SK-N-SH (cell line): ENCODE measurements at regions not wholly inside any gene's neighbourhood (a gene's known extent, or its start where the extent isn't known, plus 50 kb on each side); places are given as distances from the start of the nearest gene placed in this dataset.

Experiments
- CTCF ChIA-PET: fragments of 300-600, 350-600 bp; formaldehyde crosslinking; extraction: SDS; loops from one replicate; lab custom pipeline; 2021; lab: Yijun Ruan, JAX
- POLR2A ChIA-PET: fragments of 350-600 bp; sonication (Branson Sonifier 250); formaldehyde crosslinking; extraction: SDS; loops from one replicate; lab custom pipeline; 2020; ENCODE audit warnings: antibody characterized with exemption, inconsistent platforms; lab: Yijun Ruan, JAX
- DNase-seq: peaks from one replicate; pipeline ENCODE4 v3.0.0; 2012
- H2AFZ ChIP-seq: fragments of 200-600 bp; sonication (generic); 2 replicates; pipeline ENCODE4 v1.8.1; 2016; ENCODE audit warnings: antibody characterized with exemption, mild to moderate bottlenecking, low read depth
- H3F3A ChIP-seq: fragments of 200-600 bp; sonication (generic); replicated peaks from 2 replicates; pipeline ENCODE3; 2016; ENCODE audit warnings: antibody characterized with exemption, mild to moderate bottlenecking; ENCODE audit not compliant: insufficient read depth
- H3K27ac ChIP-seq, 2 experiments: fragments of 200-500 bp in 1 of 2; fragments of 200-600 bp in 1 of 2; sonication (Bioruptor generic) in 1 of 2; sonication (generic), shearing (Covaris generic) in 1 of 2; 2 replicates each; pipeline versions ENCODE4 v1.5.1 to v1.6.1; 2014 to 2016; ENCODE audit warnings: low read depth in 2 of 2, inconsistent platforms in 1 of 2, low read length in 1 of 2, mild to moderate bottlenecking in 1 of 2, mixed read lengths in 1 of 2
- H3K27me3 ChIP-seq: fragments of 200-600 bp; sonication (generic), shearing (Covaris generic); 2 replicates; pipeline ENCODE4 v1.6.1; 2016; ENCODE audit warnings: mixed run types; ENCODE audit not compliant: insufficient read depth
- H3K36me3 ChIP-seq, 2 experiments: fragments of 200-500 bp in 1 of 2; fragments of 200-600 bp in 1 of 2; sonication (Bioruptor generic) in 1 of 2; sonication (generic) in 1 of 2; replicated peaks in 1 of 2; 2 replicates each; pipeline versions ENCODE3 to v1.5.1; 2014 to 2016; ENCODE audit warnings: low read length in 1 of 2, mild to moderate bottlenecking in 1 of 2; ENCODE audit not compliant: insufficient read depth in 2 of 2, control insufficient read depth in 1 of 2
- H3K4me1 ChIP-seq, 2 experiments: fragments of 200-500 bp in 1 of 2; fragments of 200-600 bp in 1 of 2; sonication (Bioruptor generic) in 1 of 2; sonication (generic), shearing (Covaris generic) in 1 of 2; 2 replicates each; pipeline versions ENCODE4 v1.5.1 to v1.6.1; 2014 to 2016; ENCODE audit warnings: low read depth in 1 of 2, low read length in 1 of 2, mixed run types in 1 of 2; ENCODE audit not compliant: insufficient read depth in 2 of 2, control insufficient read depth in 1 of 2
- H3K4me2 ChIP-seq: fragments of 200-600 bp; sonication (generic), shearing (Covaris generic); 2 replicates; pipeline ENCODE4 v1.6.1; 2017; ENCODE audit warnings: mixed run types
- H3K4me3 ChIP-seq, 2 experiments: fragments of 200-500 bp in 1 of 2; fragments of 200-600 bp in 1 of 2; sonication (Bioruptor generic) in 1 of 2; sonication (generic), shearing (Covaris generic) in 1 of 2; 2 replicates each; pipeline versions ENCODE4 v1.5.1 to v1.8.1; 2014 to 2016; ENCODE audit warnings: low read depth in 2 of 2, inconsistent platforms in 1 of 2, low read length in 1 of 2, mild to moderate bottlenecking in 1 of 2, mixed read lengths in 1 of 2, moderate library complexity in 1 of 2
- H3K79me2 ChIP-seq: fragments of 200-600 bp; sonication (generic); 2 replicates; pipeline ENCODE4 v1.8.1; 2017; ENCODE audit warnings: mild to moderate bottlenecking; ENCODE audit not compliant: insufficient read depth
- H3K9ac ChIP-seq: fragments of 200-600 bp; sonication (generic); 2 replicates; pipeline ENCODE4 v1.6.1; 2017; ENCODE audit warnings: mixed run types
- H3K9me2 ChIP-seq: fragments of 200-600 bp; sonication (generic); 2 replicates; pipeline ENCODE4 v1.6.1; 2017; ENCODE audit warnings: mixed run types
- H3K9me3 ChIP-seq: fragments of 200-600 bp; sonication (generic); 2 replicates; pipeline ENCODE4 v1.6.1; 2017; ENCODE audit warnings: mixed run types, mild to moderate bottlenecking, moderate library complexity
- H4K20me1 ChIP-seq: fragments of 200-600 bp; sonication (generic); 2 replicates; pipeline ENCODE4 v1.6.1; 2017; ENCODE audit warnings: mild to moderate bottlenecking, mixed run types; ENCODE audit not compliant: insufficient read depth
- CHD2 ChIP-seq: fragments of 150-350 bp; IDR thresholded peaks from 2 replicates; pipeline ENCODE4 v1.6.1; 2018; ENCODE audit warnings: low read length; ENCODE audit not compliant: partially characterized antibody
- ELF1 ChIP-seq: IDR thresholded peaks from 2 replicates; pipeline ENCODE4 v1.4.0; 2012
- EP300 ChIP-seq, 2 experiments: IDR thresholded peaks; 2 replicates each; pipeline versions ENCODE4 v1.4.0 to v1.6.1; 2012; ENCODE audit warnings: borderline replicate concordance in 1 of 2, low read depth in 1 of 2, low read length in 1 of 2
- EZH2phosphoT487 ChIP-seq: fragments of 200-600 bp; sonication (generic); IDR thresholded peaks from 2 replicates; pipeline ENCODE4 v1.6.1; 2017; ENCODE audit warnings: low read depth, mixed run types, mild to moderate bottlenecking, antibody characterized with exemption, moderate library complexity, borderline replicate concordance
- FOSL2 ChIP-seq: IDR thresholded peaks from 2 replicates; pipeline ENCODE4 v1.4.0; 2012; ENCODE audit warnings: low read depth, mild to moderate bottlenecking, moderate library complexity, borderline replicate concordance
- FOXM1 ChIP-seq: IDR thresholded peaks from 2 replicates; pipeline ENCODE4 v1.4.0; 2012; ENCODE audit warnings: low read depth, mild to moderate bottlenecking
- JUND ChIP-seq: IDR thresholded peaks from 2 replicates; pipeline ENCODE4 v1.4.0; 2012
- MEF2A ChIP-seq: IDR thresholded peaks from 2 replicates; pipeline ENCODE4 v1.4.0; 2012; ENCODE audit warnings: low read depth, borderline replicate concordance
- NFIC ChIP-seq: IDR thresholded peaks from 2 replicates; pipeline ENCODE4 v1.4.0; 2012; ENCODE audit warnings: borderline replicate concordance
- NRF1 ChIP-seq: IDR thresholded peaks from 2 replicates; pipeline ENCODE4 v1.6.1; 2012; ENCODE audit warnings: low read depth, mild to moderate bottlenecking, low read length
- POLR2AphosphoS5 ChIP-seq: IDR thresholded peaks from 2 replicates; pipeline ENCODE4 v1.6.1; 2012; ENCODE audit warnings: low read depth, low read length
- RFX5 ChIP-seq: IDR thresholded peaks from 2 replicates; pipeline ENCODE4 v1.6.1; 2012; ENCODE audit warnings: mild to moderate bottlenecking, improper control_type of control experiment, low read length
- RXRA ChIP-seq: IDR thresholded peaks from 2 replicates; pipeline ENCODE4 v1.4.0; 2012; ENCODE audit warnings: low read depth, mild to moderate bottlenecking, borderline replicate concordance
- TAF1 ChIP-seq: IDR thresholded peaks from 2 replicates; pipeline ENCODE4 v1.6.1; 2012; ENCODE audit warnings: low read depth, mild to moderate bottlenecking, low read length, moderate library complexity, borderline replicate concordance
- TEAD4 ChIP-seq: IDR thresholded peaks from 2 replicates; pipeline ENCODE4 v1.4.0; 2012; ENCODE audit warnings: mild to moderate bottlenecking, borderline replicate concordance; ENCODE audit not compliant: insufficient read depth
- YY1 ChIP-seq: IDR thresholded peaks from 2 replicates; pipeline ENCODE4 v1.4.0; 2012; ENCODE audit warnings: low read depth, mild to moderate bottlenecking
- WGBS: methylation state at CpG from one replicate; pipeline ENCODE4 v1.1.6; 2017; ENCODE audit warnings: low lambda C conversion rate; 5-methylcytosine and 5-hydroxymethylcytosine counted together
- TF ChIP-seq, protein P1 (sequence below): fragments of 200-600 bp; sonication (generic); IDR thresholded peaks from 2 replicates; pipeline ENCODE4 v1.6.1; 2017; ENCODE audit warnings: antibody characterized with exemption, mild to moderate bottlenecking, moderate library complexity
- TF ChIP-seq, protein P2 (sequence below): fragments of 150-350 bp; IDR thresholded peaks from 2 replicates; pipeline ENCODE4 v1.6.1; 2017; ENCODE audit warnings: antibody characterized with exemption, low read length, low read depth, borderline replicate concordance
- TF ChIP-seq, protein P3 (sequence below): IDR thresholded peaks from 2 replicates; pipeline ENCODE4 v1.4.0; 2012; ENCODE audit warnings: low read depth

DNA sequence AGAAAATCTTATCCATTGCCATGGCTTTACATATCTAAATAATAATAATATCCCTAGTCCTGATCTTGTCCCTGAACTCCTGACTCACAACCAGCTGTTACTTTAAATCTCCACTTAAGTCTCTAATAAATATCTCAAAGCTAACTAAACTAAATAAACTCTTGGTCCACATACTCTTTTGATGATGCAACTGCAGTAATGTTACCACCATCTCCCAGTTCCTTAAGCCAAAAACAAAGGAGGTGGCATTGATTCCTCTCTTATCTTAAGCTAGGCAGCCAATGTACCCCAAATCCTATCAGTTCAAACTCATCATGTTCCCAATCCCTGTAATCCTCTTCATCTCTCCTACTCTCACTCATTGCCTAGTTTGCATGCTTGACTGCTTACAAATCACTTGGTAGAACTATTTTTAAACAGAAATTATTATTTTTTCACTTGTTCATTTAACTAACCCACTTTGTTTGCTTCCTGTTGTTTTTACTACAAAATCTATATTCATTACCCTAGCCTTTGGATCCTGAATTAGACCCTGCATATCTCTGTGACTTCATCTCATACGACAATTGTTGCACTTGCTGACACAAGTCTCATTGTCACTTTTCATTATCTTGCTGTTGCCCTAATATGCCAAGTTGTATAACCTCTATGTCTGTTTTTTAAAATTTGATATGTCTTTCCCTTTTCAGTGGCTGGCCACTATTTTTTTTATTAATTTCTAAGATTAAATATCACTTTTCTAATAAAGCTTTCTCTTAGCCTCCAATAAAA, 462.2 kb downstream of the ZPLD1 start:
- ChIA-PET CTCF (interaction anchor here (0.6 kb wide), 1 partner anchor 355 kb away, joined by 4 read pairs; no protein-coding TSS in a partner anchor), POLR2A (no interaction called here)
- 50% methylated on average over 1 of the region's 1 CpG for WGBS
- no peaks in the 10 kb centered on the region for H3K4me1 ChIP-seq
- no peak overlapping the region for H3K9ac ChIP-seq
- no peaks in the 10 kb centered on the region for H3F3A ChIP-seq
- no peak overlapping the region for H3K4me2 ChIP-seq
- DNase-seq, result no peak
- no peaks in the 10 kb centered on the region for H3K79me2 ChIP-seq
- H2AFZ ChIP-seq, result no peak overlapping the region
- H3K4me3 ChIP-seq, result no peak overlapping the region
- no peaks in the 10 kb centered on the region for H3K27me3 ChIP-seq
- H3K36me3 ChIP-seq, result no peaks in the 10 kb centered on the region
- H3K9me3 ChIP-seq, result no peaks in the 10 kb centered on the region
- H4K20me1 ChIP-seq, result no peaks in the 10 kb centered on the region
- H3K9me2 ChIP-seq, result no peaks in the 10 kb centered on the region
- no peak overlapping the region for H3K27ac ChIP-seq
- TF ChIP-seq POLR2AphosphoS5 (no peak), YY1 (no peak), JUND (no peak), TEAD4 (no peak), ELF1 (no peak), NRF1 (no peak), NFIC (no peak), EP300 (IDR thresholded peaks at IDR 0.05; ENCODE audit: borderline replicate concordance in 1 of 2, low read depth in 1 of 2, low read length in 1 of 2) (no peak), MEF2A (no peak), RXRA (no peak)
- TF ChIP-seq, protein P1, sequence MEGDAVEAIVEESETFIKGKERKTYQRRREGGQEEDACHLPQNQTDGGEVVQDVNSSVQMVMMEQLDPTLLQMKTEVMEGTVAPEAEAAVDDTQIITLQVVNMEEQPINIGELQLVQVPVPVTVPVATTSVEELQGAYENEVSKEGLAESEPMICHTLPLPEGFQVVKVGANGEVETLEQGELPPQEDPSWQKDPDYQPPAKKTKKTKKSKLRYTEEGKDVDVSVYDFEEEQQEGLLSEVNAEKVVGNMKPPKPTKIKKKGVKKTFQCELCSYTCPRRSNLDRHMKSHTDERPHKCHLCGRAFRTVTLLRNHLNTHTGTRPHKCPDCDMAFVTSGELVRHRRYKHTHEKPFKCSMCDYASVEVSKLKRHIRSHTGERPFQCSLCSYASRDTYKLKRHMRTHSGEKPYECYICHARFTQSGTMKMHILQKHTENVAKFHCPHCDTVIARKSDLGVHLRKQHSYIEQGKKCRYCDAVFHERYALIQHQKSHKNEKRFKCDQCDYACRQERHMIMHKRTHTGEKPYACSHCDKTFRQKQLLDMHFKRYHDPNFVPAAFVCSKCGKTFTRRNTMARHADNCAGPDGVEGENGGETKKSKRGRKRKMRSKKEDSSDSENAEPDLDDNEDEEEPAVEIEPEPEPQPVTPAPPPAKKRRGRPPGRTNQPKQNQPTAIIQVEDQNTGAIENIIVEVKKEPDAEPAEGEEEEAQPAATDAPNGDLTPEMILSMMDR, result no peak
- TF ChIP-seq, protein P2, sequence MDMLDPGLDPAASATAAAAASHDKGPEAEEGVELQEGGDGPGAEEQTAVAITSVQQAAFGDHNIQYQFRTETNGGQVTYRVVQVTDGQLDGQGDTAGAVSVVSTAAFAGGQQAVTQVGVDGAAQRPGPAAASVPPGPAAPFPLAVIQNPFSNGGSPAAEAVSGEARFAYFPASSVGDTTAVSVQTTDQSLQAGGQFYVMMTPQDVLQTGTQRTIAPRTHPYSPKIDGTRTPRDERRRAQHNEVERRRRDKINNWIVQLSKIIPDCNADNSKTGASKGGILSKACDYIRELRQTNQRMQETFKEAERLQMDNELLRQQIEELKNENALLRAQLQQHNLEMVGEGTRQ, result no peak

DNA sequence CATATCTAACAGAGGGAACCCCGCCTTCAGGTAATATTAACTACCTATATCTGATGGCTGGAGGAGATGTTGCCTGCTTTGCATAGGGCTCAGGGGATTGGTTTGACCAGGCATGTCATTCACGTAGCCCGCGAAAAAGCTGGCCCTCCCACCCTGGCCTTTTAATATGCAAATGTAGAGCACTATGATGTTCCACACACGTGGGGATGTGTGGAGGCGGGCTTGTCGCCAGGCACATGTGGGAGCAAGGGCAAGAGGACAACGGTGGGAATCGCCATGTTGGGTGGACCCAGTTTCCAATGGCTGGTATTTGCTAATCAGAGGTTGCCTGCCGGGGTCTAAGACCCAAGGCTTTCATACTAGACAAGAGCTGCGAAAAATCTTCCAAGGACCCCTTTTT, 469.8 kb downstream of the ZPLD1 start:
- H3K36me3 ChIP-seq, result no peaks in the 10 kb centered on the region
- no peaks in the 10 kb centered on the region for H3K79me2 ChIP-seq
- H3K4me1 ChIP-seq, result no peaks in the 10 kb centered on the region; a peak in 1 of 4 replicates
- H2AFZ ChIP-seq, result no peak overlapping the region
- ChIA-PET CTCF (no interaction called here), POLR2A (no interaction called here)
- no peak overlapping the region for H3K4me3 ChIP-seq
- no peak overlapping the region for H3K9ac ChIP-seq
- H3K27ac ChIP-seq, result no peak overlapping the region
- H3K4me2 ChIP-seq, result no peak overlapping the region
- no peaks in the 10 kb centered on the region for H3K27me3 ChIP-seq
- H3F3A ChIP-seq, result no peaks in the 10 kb centered on the region
- DNase-seq, result no peak
- WGBS, result 74% methylated on average over 11 of the region's 11 CpGs
- H3K9me3 ChIP-seq, result no peaks in the 10 kb centered on the region
- H4K20me1 ChIP-seq, result no peaks in the 10 kb centered on the region
- H3K9me2 ChIP-seq, result no peaks in the 10 kb centered on the region
- TF ChIP-seq FOSL2, result no peak
- TF ChIP-seq TEAD4, result no peak
- TF ChIP-seq FOXM1, result no peak
- TF ChIP-seq, protein P3, sequence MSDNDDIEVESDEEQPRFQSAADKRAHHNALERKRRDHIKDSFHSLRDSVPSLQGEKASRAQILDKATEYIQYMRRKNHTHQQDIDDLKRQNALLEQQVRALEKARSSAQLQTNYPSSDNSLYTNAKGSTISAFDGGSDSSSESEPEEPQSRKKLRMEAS, result no peak
- TF ChIP-seq CHD2, result no peak
- TF ChIP-seq RFX5, result no peak
- no peak for TF ChIP-seq EZH2phosphoT487
- TF ChIP-seq, protein P1, result no peak
- TF ChIP-seq TAF1, result no peak
